Progenitor cell of endocrine pancreas (in vitro differentiated cells): ENCODE measurements at regions not wholly inside any gene's neighbourhood (a gene's known extent, or its start where the extent isn't known, plus 50 kb on each side); places are given as distances from the start of the nearest gene placed in this dataset.

Experiments used
- DNase-seq: peaks from one replicate; pipeline ENCODE4 v3.0.0; 2021; ENCODE audit warnings: low spot score; ENCODE audit not compliant: unreplicated experiment
- H3K27ac Mint-ChIP-seq: 2 replicates; pipeline ENCODE4 v1.8.0; 2021; ENCODE audit warnings: mild to moderate bottlenecking, moderate library complexity, mixed read lengths
- H3K27me3 Mint-ChIP-seq: 2 replicates; pipeline ENCODE4 v1.8.0; 2021; ENCODE audit warnings: mixed read lengths
- H3K36me3 Mint-ChIP-seq: 2 replicates; pipeline ENCODE4 v1.8.0; 2022; ENCODE audit warnings: mixed read lengths; ENCODE audit not compliant: insufficient read depth
- H3K4me1 Mint-ChIP-seq: 2 replicates; pipeline ENCODE4 v1.8.0; 2021; ENCODE audit warnings: low read depth, mixed read lengths
- H3K4me3 Mint-ChIP-seq: 2 replicates; pipeline ENCODE4 v1.8.0; 2021; ENCODE audit warnings: low read depth, mild to moderate bottlenecking, moderate library complexity, mixed read lengths
- H3K9me3 Mint-ChIP-seq: 2 replicates; pipeline ENCODE4 v1.8.0; 2021; ENCODE audit warnings: low read depth, mixed read lengths
- TF ChIP-seq, protein P1 (sequence below): fragments of 200-600 bp; sonication (generic); IDR thresholded peaks from one replicate; pipeline ENCODE4 v1.5.0; 2021; ENCODE audit warnings: antibody characterized with exemption, mild to moderate bottlenecking; ENCODE audit not compliant: unreplicated experiment

DNA sequence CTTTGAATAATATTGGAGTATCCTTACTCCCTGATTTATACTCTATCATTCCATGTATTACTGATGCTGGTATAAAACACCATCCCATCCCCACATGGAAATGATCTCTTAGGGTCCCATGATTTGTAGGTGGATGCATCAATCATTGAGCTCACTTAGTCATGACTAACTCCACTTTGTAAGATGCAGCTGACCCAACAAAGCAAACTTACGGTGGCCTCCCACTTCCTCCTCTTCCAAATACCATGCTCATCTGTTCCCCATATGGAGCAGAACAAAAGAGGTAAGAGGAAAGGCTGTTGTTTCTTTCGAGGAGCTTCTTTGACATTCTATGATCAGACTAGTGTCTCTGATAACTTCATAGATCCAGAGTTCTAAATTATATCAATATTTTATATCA is 640.2 kb upstream of the SLC39A10 start:
- no peaks in the 10 kb centered on the region for H3K4me1 Mint-ChIP-seq
- H3K27me3 Mint-ChIP-seq = no peaks in the 10 kb centered on the region
- H3K9me3 Mint-ChIP-seq = no peaks in the 10 kb centered on the region
- DNase-seq = no peak
- H3K4me3 Mint-ChIP-seq = no peak overlapping the region
- H3K36me3 Mint-ChIP-seq = no peaks in the 10 kb centered on the region
- no peak overlapping the region for H3K27ac Mint-ChIP-seq
- TF ChIP-seq, protein P1, sequence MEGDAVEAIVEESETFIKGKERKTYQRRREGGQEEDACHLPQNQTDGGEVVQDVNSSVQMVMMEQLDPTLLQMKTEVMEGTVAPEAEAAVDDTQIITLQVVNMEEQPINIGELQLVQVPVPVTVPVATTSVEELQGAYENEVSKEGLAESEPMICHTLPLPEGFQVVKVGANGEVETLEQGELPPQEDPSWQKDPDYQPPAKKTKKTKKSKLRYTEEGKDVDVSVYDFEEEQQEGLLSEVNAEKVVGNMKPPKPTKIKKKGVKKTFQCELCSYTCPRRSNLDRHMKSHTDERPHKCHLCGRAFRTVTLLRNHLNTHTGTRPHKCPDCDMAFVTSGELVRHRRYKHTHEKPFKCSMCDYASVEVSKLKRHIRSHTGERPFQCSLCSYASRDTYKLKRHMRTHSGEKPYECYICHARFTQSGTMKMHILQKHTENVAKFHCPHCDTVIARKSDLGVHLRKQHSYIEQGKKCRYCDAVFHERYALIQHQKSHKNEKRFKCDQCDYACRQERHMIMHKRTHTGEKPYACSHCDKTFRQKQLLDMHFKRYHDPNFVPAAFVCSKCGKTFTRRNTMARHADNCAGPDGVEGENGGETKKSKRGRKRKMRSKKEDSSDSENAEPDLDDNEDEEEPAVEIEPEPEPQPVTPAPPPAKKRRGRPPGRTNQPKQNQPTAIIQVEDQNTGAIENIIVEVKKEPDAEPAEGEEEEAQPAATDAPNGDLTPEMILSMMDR = no peak

DNA sequence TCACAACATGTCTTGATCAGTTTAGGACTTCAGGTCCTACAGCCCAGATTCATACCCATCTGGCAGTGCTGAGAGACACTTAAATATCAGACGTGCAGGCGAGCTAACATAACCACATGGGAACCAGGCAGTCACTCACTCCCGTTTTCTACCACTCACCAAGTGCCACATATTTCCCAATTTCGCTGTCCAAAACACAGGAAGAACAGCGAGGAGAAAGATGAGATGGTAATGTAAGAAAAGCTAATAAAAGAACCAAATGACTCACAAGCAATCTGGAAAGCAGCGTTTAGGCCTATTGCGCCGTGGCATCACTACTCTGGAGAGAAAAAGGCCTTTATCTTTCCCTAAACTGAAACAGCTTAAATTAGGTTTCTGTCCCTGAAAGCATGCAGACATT is 647.8 kb upstream of the SLC39A10 start:
- Mint-ChIP-seq H3K4me1 (no peaks in the 10 kb centered on the region), H3K27me3 (no peaks in the 10 kb centered on the region), H3K36me3 (no peaks in the 10 kb centered on the region), H3K4me3 (no peak overlapping the region), H3K9me3 (no peaks in the 10 kb centered on the region), H3K27ac (no peak overlapping the region)
- no peak for DNase-seq
- TF ChIP-seq, protein P1 = no peak

DNA sequence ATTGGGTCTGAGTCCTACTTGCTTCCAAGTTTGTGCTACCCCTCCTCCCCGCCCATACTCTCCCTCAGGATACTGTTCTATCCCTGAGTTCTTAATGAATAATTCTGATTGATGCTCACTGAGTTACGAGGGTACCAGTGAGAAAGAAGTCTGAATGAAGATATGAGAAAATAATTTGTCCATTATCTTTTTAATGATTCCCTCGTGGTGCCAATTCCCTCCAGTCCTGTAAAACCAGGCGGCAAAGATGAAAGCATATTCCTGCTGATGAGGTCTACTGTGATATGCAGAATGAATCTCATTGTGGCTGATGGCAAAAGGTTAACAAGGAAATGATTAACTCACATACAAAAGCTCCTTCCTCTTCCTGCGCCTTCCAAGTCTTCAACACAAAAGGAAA is 650.2 kb upstream of the SLC39A10 start:
- Mint-ChIP-seq H3K27me3 (no peaks in the 10 kb centered on the region), H3K9me3 (no peaks in the 10 kb centered on the region), H3K4me1 (no peaks in the 10 kb centered on the region), H3K36me3 (no peaks in the 10 kb centered on the region), H3K4me3 (no peak overlapping the region), H3K27ac (no peak overlapping the region)
- DNase-seq = no peak
- TF ChIP-seq, protein P1 = no peak

DNA sequence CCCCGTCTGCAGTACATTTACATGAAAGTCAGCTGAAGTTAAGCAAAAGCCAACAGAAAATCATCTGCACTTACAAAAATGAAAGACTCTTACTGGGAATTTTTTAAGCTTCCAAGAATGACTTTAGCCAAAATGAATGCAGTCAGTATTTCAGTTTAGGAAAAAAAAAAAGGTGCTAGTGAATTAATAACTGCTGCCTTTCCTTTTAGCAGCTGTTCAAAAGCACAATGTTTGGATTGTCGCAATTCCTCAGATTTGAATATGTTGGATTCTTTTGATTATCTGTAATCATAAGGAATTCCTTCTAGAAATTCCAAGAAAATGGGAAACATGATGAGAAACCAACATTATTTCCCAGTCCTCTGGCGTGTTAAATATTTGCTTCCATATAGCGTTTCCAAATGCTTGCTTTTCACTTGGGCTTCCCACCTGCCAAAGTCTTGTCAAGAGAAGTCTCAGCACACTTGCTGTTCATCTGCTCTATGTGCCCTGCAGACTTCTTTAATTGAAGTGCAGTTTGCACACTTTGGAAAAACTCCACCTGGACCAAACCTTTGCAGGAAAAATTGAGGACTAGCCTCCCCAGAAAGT is 653.0 kb upstream of the SLC39A10 start:
- Mint-ChIP-seq H3K27ac (no peak overlapping the region), H3K36me3 (no peaks in the 10 kb centered on the region), H3K4me3 (no peak overlapping the region), H3K4me1 (peaks cover 3% of the 10 kb centered on the region), H3K27me3 (no peaks in the 10 kb centered on the region), H3K9me3 (no peaks in the 10 kb centered on the region)
- TF ChIP-seq, protein P1 = no peak
- DNase-seq = no peak

DNA sequence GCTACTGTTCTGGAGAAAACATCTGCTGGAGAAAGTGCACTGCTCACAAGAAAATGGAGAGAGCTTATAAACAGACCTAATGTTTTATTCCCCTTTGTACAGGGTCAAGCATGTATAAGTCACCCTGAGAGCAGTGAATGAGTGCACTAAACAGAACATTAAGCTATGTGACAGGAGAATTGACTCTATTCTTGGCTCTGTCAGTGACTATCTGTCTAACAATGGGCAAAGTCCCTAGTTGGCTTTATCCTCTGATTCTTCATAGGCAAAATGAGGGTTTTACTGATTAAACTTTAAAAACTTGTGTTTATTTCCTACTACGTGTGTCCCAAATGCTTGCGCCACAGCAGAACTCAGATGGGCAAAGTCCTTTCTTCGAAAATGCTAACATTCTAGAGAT is 655.1 kb upstream of the SLC39A10 start:
- H3K36me3 Mint-ChIP-seq = no peaks in the 10 kb centered on the region
- no peaks in the 10 kb centered on the region for H3K9me3 Mint-ChIP-seq

More for the DNA sequence above, 655.1 kb upstream of the SLC39A10 start:
- H3K27ac Mint-ChIP-seq = no peak overlapping the region
- no peaks in the 10 kb centered on the region for H3K27me3 Mint-ChIP-seq
- peaks cover 3% of the 10 kb centered on the region for H3K4me1 Mint-ChIP-seq
- no peak overlapping the region for H3K4me3 Mint-ChIP-seq
- DNase-seq = no peak
- TF ChIP-seq, protein P1 = no peak
